K562 (cell line): ENCODE measurements at regions not wholly inside any gene's neighbourhood (a gene's known extent, or its start where the extent isn't known, plus 50 kb on each side); places are given as distances from the start of the nearest gene placed in this dataset.

Experiments
- ATAC-seq: fragments of 200-7000 bp; cut with Tn5 transposase; 3 replicates; pipeline ENCODE4 v1.9.1; 2020; ENCODE audit warnings: moderate library complexity
- BruUV-seq: library from RNA; stranded (reverse); fragments of 400-500 nt; replicated peaks from 2 replicates; lab custom pipeline; 2021; lab: Mats Ljungman, UMichigan
- CTCF ChIA-PET: fragments of 300-600 bp; formaldehyde crosslinking; extraction: SDS; loops from one replicate; lab custom pipeline; 2021; ENCODE audit warnings: low intra/inter-chr PET ratio; lab: Yijun Ruan, JAX
- POLR2A ChIA-PET: fragments of 300-600, 350-650 bp; sonication (Branson Sonifier 250); formaldehyde crosslinking; extraction: SDS; loops from one replicate; lab custom pipeline; 2021; ENCODE audit warnings: antibody characterized with exemption, inconsistent platforms; lab: Yijun Ruan, JAX
- DNase-seq, 4 experiments: peaks; one replicate each; pipeline versions ENCODE4 v3.0.0 to v3.0.0-alpha.2; 2011 to 2018; ENCODE audit warnings: low spot score in 3 of 4, mixed read lengths in 3 of 4; ENCODE audit errors: extremely low read depth in 1 of 4
- FAIRE-seq: peaks from 2 replicates; lab custom pipeline; 2011; peaks lifted over from hg19 to GRCh38; lab: Jason Lieb, UNC
- H2AFZ ChIP-seq: 2 replicates; pipeline ENCODE4 v1.6.0; 2011; ENCODE audit warnings: low read depth, low read length, control low read depth, inconsistent platforms
- H3K27ac ChIP-seq: fragments of 200-600 bp; 3 replicates; pipeline ENCODE4 v1.8.0; 2011; ENCODE audit warnings: low read depth, mild to moderate bottlenecking, control low read depth, inconsistent platforms, low read length, moderate library complexity, mixed read lengths; ENCODE audit errors: extremely low read depth
- H3K27me3 ChIP-seq, 2 experiments: fragments of 300-600 bp in 1 of 2; 2 replicates in 1 of 2; 3 replicates in 1 of 2; pipeline versions ENCODE4 v1.6.0 to v1.8.0; 2011; ENCODE audit warnings: inconsistent platforms in 2 of 2, low read length in 2 of 2, mild to moderate bottlenecking in 1 of 2, mixed read lengths in 1 of 2, moderate library complexity in 1 of 2; ENCODE audit not compliant: control insufficient read depth in 2 of 2, insufficient read depth in 2 of 2
- H3K36me3 ChIP-seq: fragments of 300-600 bp; 3 replicates; pipeline ENCODE4 v1.8.0; 2011; ENCODE audit warnings: mild to moderate bottlenecking, low read length, inconsistent platforms; ENCODE audit not compliant: control insufficient read depth, insufficient read depth
- H3K4me1 ChIP-seq, 2 experiments: fragments of 200-600 bp in 1 of 2; replicated peaks in 1 of 2; 2 replicates in 1 of 2; 3 replicates in 1 of 2; pipeline versions ENCODE4 v1.5.1 to v1.8.0; 2011; ENCODE audit warnings: inconsistent platforms in 2 of 2, low read length in 2 of 2, mild to moderate bottlenecking in 1 of 2, mixed read lengths in 1 of 2, moderate library complexity in 1 of 2; ENCODE audit not compliant: control insufficient read depth in 2 of 2, insufficient read depth in 2 of 2
- H3K4me2 ChIP-seq: 2 replicates; pipeline ENCODE4 v1.6.1; 2011; ENCODE audit warnings: low read length, control low read depth, inconsistent platforms, mixed read lengths; ENCODE audit not compliant: insufficient read depth
- H3K4me3 ChIP-seq: fragments of 200-600 bp; sonication (generic), shearing (Covaris generic); 2 replicates; pipeline ENCODE4 v1.5.1; 2016; ENCODE audit warnings: control low read depth, inconsistent platforms
- H3K79me2 ChIP-seq: fragments of 200-600 bp; 3 replicates; pipeline ENCODE4 v1.8.0; 2011; ENCODE audit warnings: low read length, inconsistent platforms; ENCODE audit not compliant: control insufficient read depth, insufficient read depth
- H3K9ac ChIP-seq, 2 experiments: 2 replicates each; pipeline versions ENCODE4 v1.6.0 to v1.6.1; 2011; ENCODE audit warnings: low read depth in 2 of 2, low read length in 2 of 2, control low read depth in 1 of 2, inconsistent platforms in 1 of 2, mild to moderate bottlenecking in 1 of 2, mixed read lengths in 1 of 2; ENCODE audit not compliant: insufficient read depth in 1 of 2
- H3K9me1 ChIP-seq: one replicate; pipeline ENCODE4 v1.6.0; 2011; ENCODE audit warnings: inconsistent platforms, mild to moderate bottlenecking, low read length, moderate library complexity; ENCODE audit not compliant: control insufficient read depth, insufficient read depth
- H3K9me3 ChIP-seq: replicated peaks from 2 replicates; pipeline ENCODE4 v1.5.1; 2011; ENCODE audit warnings: low read depth, low read length, inconsistent platforms; ENCODE audit not compliant: control insufficient read depth, insufficient read depth
- H4K20me1 ChIP-seq: replicated peaks from 2 replicates; pipeline ENCODE4 v1.6.1; 2011; ENCODE audit warnings: low read length, inconsistent platforms, mixed read lengths; ENCODE audit not compliant: control insufficient read depth, insufficient read depth
- ATF1 ChIP-seq, 2 experiments: fragments of 450-650 bp in 1 of 2; IDR thresholded peaks; 2 replicates each; pipeline ENCODE4 v1.6.1; 2016; ENCODE audit warnings: missing compliant biosample characterization in 1 of 2, missing genetic modification characterization in 1 of 2
- DMBX1 ChIP-seq: fragments of 250-450 bp; sonication (Bioruptor Pico); IDR thresholded peaks from 2 replicates; pipeline ENCODE4 v1.8.0; 2022; ENCODE audit warnings: inconsistent platforms, mild to moderate bottlenecking, moderate library complexity, borderline replicate concordance
- ETS1 ChIP-seq: conservative IDR thresholded peaks from 2 replicates; pipeline ENCODE4 v1.6.1; 2011; ENCODE audit warnings: low read depth, mild to moderate bottlenecking, low read length; ENCODE audit not compliant: control insufficient read depth
- MBD1 ChIP-seq: fragments of 250-450 bp; sonication (Bioruptor Pico); IDR thresholded peaks from 2 replicates; pipeline ENCODE4 v1.8.0; 2022; ENCODE audit warnings: inconsistent platforms
- PHTF2 ChIP-seq: fragments of 250-450 bp; sonication (Bioruptor Pico); IDR thresholded peaks from 2 replicates; pipeline ENCODE4 v1.5.0; 2021; ENCODE audit warnings: mild to moderate bottlenecking
- PTRF ChIP-seq: fragments of 450-650 bp; IDR thresholded peaks from 2 replicates; pipeline ENCODE4 v1.6.1; 2016; ENCODE audit warnings: mild to moderate bottlenecking, missing genetic modification characterization, missing compliant biosample characterization
- ZNF280B ChIP-seq: fragments of 250-450 bp; sonication (Bioruptor Pico); IDR thresholded peaks from 2 replicates; pipeline ENCODE4 v1.5.1; 2021; ENCODE audit warnings: mild to moderate bottlenecking
- ZNF695 ChIP-seq: fragments of 450-650 bp; formaldehyde crosslinking; IDR thresholded peaks from 2 replicates; pipeline ENCODE4 v1.4.0; 2020; ENCODE audit warnings: mild to moderate bottlenecking, moderate library complexity
- WGBS: fragments of 100-300 bp; shearing (Covaris generic); methylation state at CpG from one replicate; pipeline ENCODE4 v1.1.6; 2016; ENCODE audit warnings: low coverage, mixed read lengths; ENCODE audit not compliant: insufficient coverage; ENCODE audit errors: missing lambda C conversion rate; 5-methylcytosine and 5-hydroxymethylcytosine counted together
- in situ Hi-C: fragments of 300-500 bp; cut with MboI; formaldehyde crosslinking; loops from 4 replicates; pipeline ENCODE4 v1.15.0; 2018; ENCODE audit warnings: inconsistent platforms, mixed read lengths
- intact Hi-C: fragments of 100-400 bp; cut with micrococcal nuclease; formaldehyde crosslinking; loops from 2 replicates; pipeline ENCODE4 v1.14.2; 2022

GRCh38 chr1:221289103-221289502, 409.9 kb downstream of the HLX start (continued):
- TF ChIP-seq ZNF280B (CRISPR knock-in tag) (no peak), PHTF2 (CRISPR knock-in tag) (no peak), ATF1 (CRISPR knock-in tag; IDR thresholded peaks at IDR 0.05) (no peak), ATF1 (tag; IDR thresholded peaks at IDR 0.05) (no peak), DMBX1 (CRISPR knock-in tag) (no peak), PTRF (tag) (no peak)

- BruUV-seq: no TSS peak
- H3K36me3 ChIP-seq: no peaks in the 10 kb centered on the region
- ATAC-seq (no peak), FAIRE-seq (no peak), DNase-seq (no peak)
- in situ Hi-C loops (no loop called here), intact Hi-C loops (no loop called here)
- no peak overlapping the region for H3K27ac ChIP-seq
- H3K9me1 ChIP-seq: no peaks in the 10 kb centered on the region
- ChIA-PET POLR2A (no interaction called here), CTCF (no interaction called here)
- H3K4me1 ChIP-seq: no peaks in the 10 kb centered on the region
- H2AFZ ChIP-seq: no peak overlapping the region
- H3K4me3 ChIP-seq: no peak overlapping the region
- H4K20me1 ChIP-seq: no peaks in the 10 kb centered on the region
- no peak overlapping the region for H3K4me2 ChIP-seq
- no peaks in the 10 kb centered on the region for H3K79me2 ChIP-seq
- WGBS: 2% methylated on average over 4 of the region's 4 CpGs
- H3K9me3 ChIP-seq: no peaks in the 10 kb centered on the region
- no peak overlapping the region for H3K9ac ChIP-seq
- TF ChIP-seq ETS1 (no peak), ZNF695 (CRISPR knock-in tag) (no peak), MBD1 (CRISPR knock-in tag) (no peak)
- no peaks in the 10 kb centered on the region for H3K27me3 ChIP-seq
Measured at GRCh38 chr1:221290669-221291068, 411.4 kb downstream of the HLX start.
